ENCODE measurements at regions not wholly inside any gene's neighbourhood (a gene's known extent, or its start where the extent isn't known, plus 50 kb on each side); places are given as distances from the start of the nearest gene placed in this dataset.

GRCh38 chr1:47687631-47688460 is 250.0 kb downstream of the FOXD2 start:
- Histone ChIP-seq H2AFZ (ENCODE audit: control insufficient read depth, low read length) (no peak overlapping the region), H3K4me3 (ENCODE audit: control insufficient read depth in 2 of 3, extremely low read depth in 1 of 3, insufficient read depth in 2 of 3, low read depth in 1 of 3, low read length in 3 of 3) (no peak overlapping the region), H3K36me3 (ENCODE audit: control insufficient read depth in 2 of 2, extremely low read depth in 1 of 2, insufficient read depth in 2 of 2, low read length in 2 of 2) (no peaks in the 10 kb centered on the region), H3K79me2 (ENCODE audit: control insufficient read depth, insufficient read depth, low read length) (no peaks in the 10 kb centered on the region), H3K27me3 (ENCODE audit: control insufficient read depth, extremely low read depth, insufficient read depth, low read length) (peaks cover 12% of the 10 kb centered on the region), H4K20me1 (ENCODE audit: control insufficient read depth, extremely low read depth, insufficient read depth, low read length) (no peaks in the 10 kb centered on the region), H3K9me1 (ENCODE audit: control insufficient read depth, extremely low read depth, insufficient read depth, low read length) (no peaks in the 10 kb centered on the region), H3K27ac (ENCODE audit: control insufficient read depth, insufficient read depth, low read length) (no peak overlapping the region), H3K9me3 (ENCODE audit: control insufficient read depth, low read depth, low read length) (no peaks in the 10 kb centered on the region), H3K4me2 (ENCODE audit: control insufficient read depth, extremely low read depth, insufficient read depth, low read depth, low read length) (no peak overlapping the region), H3K9ac (ENCODE audit: control insufficient read depth, extremely low read depth, insufficient read depth, low read length) (no peak overlapping the region), H3K4me1 (ENCODE audit: control insufficient read depth, extremely low read depth, insufficient read depth, low read length) (no peaks in the 10 kb centered on the region)
- FAIRE-seq, result no peak
- no peak for DNase-seq (ENCODE audit: low read depth, low spot score)
- TF ChIP-seq EZH2 (IDR thresholded peaks at IDR 0.05; ENCODE audit: low read length), result no peak
- TF ChIP-seq CTCF (optimal IDR thresholded peaks at IDR 0.05 in 1 of 3, IDR thresholded peaks at IDR 0.05 in 1 of 3, conservative IDR thresholded peaks at IDR 0.05 in 1 of 3; ENCODE audit: extremely low read depth in 1 of 3, insufficient read depth in 2 of 3, low read length in 3 of 3), result no peak
- dilution Hi-C loops (cut with MboI; ENCODE audit: extremely low pct_ligation_motif_present, low sequenced_read_pairs), result no loop called here

DNA sequence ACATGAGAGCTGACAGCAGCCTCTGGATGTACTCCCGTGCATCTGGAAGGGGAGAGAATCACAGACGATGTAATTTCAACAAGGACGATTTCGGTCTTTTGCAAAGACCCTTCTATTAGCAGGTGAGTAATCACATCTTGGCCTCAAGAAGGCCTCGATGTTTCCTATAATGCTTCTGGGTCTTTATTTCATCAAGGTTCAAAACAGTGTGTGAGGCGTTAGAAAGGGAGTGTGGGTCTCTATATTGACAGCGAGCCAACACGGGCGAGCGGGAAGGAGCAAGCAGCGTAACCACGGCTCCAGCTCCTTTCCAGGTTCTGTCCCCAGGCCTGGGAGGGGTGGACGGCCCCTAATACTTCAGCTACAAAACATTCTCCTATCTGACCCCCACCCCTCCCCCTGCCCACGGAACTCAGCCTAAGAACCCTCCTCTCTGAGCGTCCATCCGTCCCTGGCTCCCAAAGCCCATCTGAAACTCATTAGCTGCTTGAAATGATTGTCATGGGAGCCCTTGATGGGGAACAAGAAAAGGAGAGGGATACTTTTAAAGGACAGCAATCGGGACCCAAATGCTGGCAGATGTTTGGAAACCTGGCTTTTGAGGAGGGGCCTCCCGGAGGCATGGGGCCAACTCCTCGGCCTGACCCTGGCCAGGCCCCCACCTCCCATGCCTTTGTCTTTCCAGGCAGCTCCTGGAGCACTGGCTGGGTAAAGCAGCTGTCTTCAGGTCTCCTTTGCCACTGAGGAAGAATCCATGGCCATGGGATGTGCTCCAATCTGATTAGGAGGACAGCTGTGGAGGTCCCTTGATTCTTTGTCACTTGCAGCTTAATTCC is 250.8 kb downstream of the FOXD2 start:
- TF ChIP-seq CTCF (optimal IDR thresholded peaks at IDR 0.05 in 1 of 3, IDR thresholded peaks at IDR 0.05 in 1 of 3, conservative IDR thresholded peaks at IDR 0.05 in 1 of 3; ENCODE audit: extremely low read depth in 1 of 3, insufficient read depth in 2 of 3, low read length in 3 of 3) (no peak), EZH2 (IDR thresholded peaks at IDR 0.05; ENCODE audit: low read length) (no peak)
- H3K27me3 ChIP-seq (ENCODE audit: control insufficient read depth, extremely low read depth, insufficient read depth, low read length), result peaks cover 12% of the 10 kb centered on the region
- FAIRE-seq, result no peak

More for the DNA sequence above, 250.8 kb downstream of the FOXD2 start:
- no peaks in the 10 kb centered on the region for H3K9me3 ChIP-seq (ENCODE audit: control insufficient read depth, low read depth, low read length)
- H3K4me3 ChIP-seq (ENCODE audit: control insufficient read depth in 2 of 3, extremely low read depth in 1 of 3, insufficient read depth in 2 of 3, low read depth in 1 of 3, low read length in 3 of 3), result no peak overlapping the region
- H3K36me3 ChIP-seq (ENCODE audit: control insufficient read depth in 2 of 2, extremely low read depth in 1 of 2, insufficient read depth in 2 of 2, low read length in 2 of 2), result no peaks in the 10 kb centered on the region
- dilution Hi-C loops (cut with MboI; ENCODE audit: extremely low pct_ligation_motif_present, low sequenced_read_pairs), result no loop called here
- H3K27ac ChIP-seq (ENCODE audit: control insufficient read depth, insufficient read depth, low read length), result no peak overlapping the region
- no peaks in the 10 kb centered on the region for H3K4me1 ChIP-seq (ENCODE audit: control insufficient read depth, extremely low read depth, insufficient read depth, low read length)
- H3K9ac ChIP-seq (ENCODE audit: control insufficient read depth, extremely low read depth, insufficient read depth, low read length), result no peak overlapping the region
- H3K4me2 ChIP-seq (ENCODE audit: control insufficient read depth, extremely low read depth, insufficient read depth, low read depth, low read length), result no peak overlapping the region
- H4K20me1 ChIP-seq (ENCODE audit: control insufficient read depth, extremely low read depth, insufficient read depth, low read length), result no peaks in the 10 kb centered on the region
- DNase-seq (ENCODE audit: low read depth, low spot score), result no peak
- H2AFZ ChIP-seq (ENCODE audit: control insufficient read depth, low read length), result no peak overlapping the region
- no peaks in the 10 kb centered on the region for H3K9me1 ChIP-seq (ENCODE audit: control insufficient read depth, extremely low read depth, insufficient read depth, low read length)
- H3K79me2 ChIP-seq (ENCODE audit: control insufficient read depth, insufficient read depth, low read length), result no peaks in the 10 kb centered on the region
